ENCODE measurements at regions not wholly inside any gene's neighbourhood (a gene's known extent, or its start where the extent isn't known, plus 50 kb on each side); places are given as distances from the start of the nearest gene placed in this dataset.

- Mint-ChIP-seq H3K27ac (ENCODE audit: unreplicated experiment) (no peak overlapping the region), H3K4me1 (ENCODE audit: low read depth, unreplicated experiment) (peaks cover 5% of the 10 kb centered on the region), H3K9me3 (ENCODE audit: unreplicated experiment) (no peaks in the 10 kb centered on the region), H3K27me3 (ENCODE audit: low read depth, unreplicated experiment) (no peaks in the 10 kb centered on the region), H3K36me3 (ENCODE audit: low read depth, unreplicated experiment) (no peaks in the 10 kb centered on the region), H3K4me3 (ENCODE audit: unreplicated experiment) (no peak overlapping the region)
- no peak overlapping the region for H3K9ac ChIP-seq (ENCODE audit: low read length)
- no peaks in the 10 kb centered on the region for H3K79me2 ChIP-seq (ENCODE audit: insufficient read depth, low read length)
- H3K36me3 ChIP-seq (ENCODE audit: insufficient read depth, low read length), result no peaks in the 10 kb centered on the region
- no peak overlapping the region for H3K4me2 ChIP-seq (ENCODE audit: low read length)
- TF ChIP-seq, protein P1, sequence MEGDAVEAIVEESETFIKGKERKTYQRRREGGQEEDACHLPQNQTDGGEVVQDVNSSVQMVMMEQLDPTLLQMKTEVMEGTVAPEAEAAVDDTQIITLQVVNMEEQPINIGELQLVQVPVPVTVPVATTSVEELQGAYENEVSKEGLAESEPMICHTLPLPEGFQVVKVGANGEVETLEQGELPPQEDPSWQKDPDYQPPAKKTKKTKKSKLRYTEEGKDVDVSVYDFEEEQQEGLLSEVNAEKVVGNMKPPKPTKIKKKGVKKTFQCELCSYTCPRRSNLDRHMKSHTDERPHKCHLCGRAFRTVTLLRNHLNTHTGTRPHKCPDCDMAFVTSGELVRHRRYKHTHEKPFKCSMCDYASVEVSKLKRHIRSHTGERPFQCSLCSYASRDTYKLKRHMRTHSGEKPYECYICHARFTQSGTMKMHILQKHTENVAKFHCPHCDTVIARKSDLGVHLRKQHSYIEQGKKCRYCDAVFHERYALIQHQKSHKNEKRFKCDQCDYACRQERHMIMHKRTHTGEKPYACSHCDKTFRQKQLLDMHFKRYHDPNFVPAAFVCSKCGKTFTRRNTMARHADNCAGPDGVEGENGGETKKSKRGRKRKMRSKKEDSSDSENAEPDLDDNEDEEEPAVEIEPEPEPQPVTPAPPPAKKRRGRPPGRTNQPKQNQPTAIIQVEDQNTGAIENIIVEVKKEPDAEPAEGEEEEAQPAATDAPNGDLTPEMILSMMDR (IDR thresholded peaks at IDR 0.05; ENCODE audit: insufficient read depth, low read depth, low read length), result no peak
- no peak for TF ChIP-seq EZH2 (IDR thresholded peaks at IDR 0.05; ENCODE audit: insufficient read depth, low read length)
- H3K9me3 ChIP-seq (ENCODE audit: insufficient read depth, low read depth, low read length), result no peaks in the 10 kb centered on the region
- H2AFZ ChIP-seq (ENCODE audit: low read depth, low read length), result no peak overlapping the region
- FAIRE-seq (peak; percentile 47), DNase-seq (ENCODE audit: low read depth) (no peak)
- H4K20me1 ChIP-seq (ENCODE audit: insufficient read depth, low read length), result no peaks in the 10 kb centered on the region
- H3K27me3 ChIP-seq (ENCODE audit: insufficient read depth, low read length), result no peaks in the 10 kb centered on the region
- no peak overlapping the region for H3K4me3 ChIP-seq (ENCODE audit: insufficient read depth, low read depth, low read length)
- no peaks in the 10 kb centered on the region for H3K4me1 ChIP-seq (ENCODE audit: insufficient read depth, low read length)
- H3K27ac ChIP-seq (ENCODE audit: low read depth, low read length), result no peak overlapping the region
Measured at GRCh38 chr2:180927030-180927686, 53.2 kb upstream of the UBE2E3 start.

GRCh38 chr2:180925700-180926099 lies 54.7 kb upstream of the UBE2E3 start:
- Histone ChIP-seq H3K9ac (ENCODE audit: low read length) (no peak overlapping the region), H3K4me2 (ENCODE audit: low read length) (no peak overlapping the region), H3K79me2 (ENCODE audit: insufficient read depth, low read length) (no peaks in the 10 kb centered on the region), H3K36me3 (ENCODE audit: insufficient read depth, low read length) (no peaks in the 10 kb centered on the region), H2AFZ (ENCODE audit: low read depth, low read length) (no peak overlapping the region), H3K4me3 (ENCODE audit: insufficient read depth, low read depth, low read length) (no peak overlapping the region), H3K27me3 (ENCODE audit: insufficient read depth, low read length) (no peaks in the 10 kb centered on the region), H3K4me1 (ENCODE audit: insufficient read depth, low read length) (no peaks in the 10 kb centered on the region), H3K27ac (ENCODE audit: low read depth, low read length) (no peak overlapping the region), H3K9me3 (ENCODE audit: insufficient read depth, low read depth, low read length) (no peaks in the 10 kb centered on the region), H4K20me1 (ENCODE audit: insufficient read depth, low read length) (no peaks in the 10 kb centered on the region)
- no peak overlapping the region for H3K4me3 Mint-ChIP-seq (ENCODE audit: unreplicated experiment)
- H3K27me3 Mint-ChIP-seq (ENCODE audit: low read depth, unreplicated experiment), result no peaks in the 10 kb centered on the region
- FAIRE-seq (no peak), DNase-seq (ENCODE audit: low read depth) (no peak)
- no peaks in the 10 kb centered on the region for H3K36me3 Mint-ChIP-seq (ENCODE audit: low read depth, unreplicated experiment)
- TF ChIP-seq, protein P1 (IDR thresholded peaks at IDR 0.05; ENCODE audit: insufficient read depth, low read depth, low read length), result no peak
- no peak for TF ChIP-seq EZH2 (IDR thresholded peaks at IDR 0.05; ENCODE audit: insufficient read depth, low read length)
- H3K4me1 Mint-ChIP-seq (ENCODE audit: low read depth, unreplicated experiment), result peaks cover 5% of the 10 kb centered on the region
- no peak overlapping the region for H3K27ac Mint-ChIP-seq (ENCODE audit: unreplicated experiment)
- no peaks in the 10 kb centered on the region for H3K9me3 Mint-ChIP-seq (ENCODE audit: unreplicated experiment)

DNA sequence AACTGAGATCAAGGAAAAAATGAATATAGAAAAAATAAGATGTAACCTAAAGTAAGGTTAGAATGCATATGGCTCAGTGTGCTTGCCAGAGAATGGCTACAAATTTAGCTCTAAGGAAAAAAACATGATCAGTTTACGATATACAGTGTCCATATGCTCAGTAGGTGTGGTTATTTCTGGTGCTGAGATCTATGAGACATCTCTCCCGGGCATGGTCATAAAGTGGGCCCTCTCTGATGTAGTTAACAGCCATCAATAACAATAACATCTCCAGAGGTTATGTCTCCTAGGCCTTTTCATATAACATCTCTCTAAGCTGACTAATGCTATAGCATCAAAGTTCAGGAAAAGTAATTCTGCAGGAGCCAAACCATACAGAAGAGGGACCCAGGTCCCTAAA lies 56.3 kb upstream of the UBE2E3 start:
- no peaks in the 10 kb centered on the region for H3K36me3 ChIP-seq (ENCODE audit: insufficient read depth, low read length)
- no peaks in the 10 kb centered on the region for H3K27me3 ChIP-seq (ENCODE audit: insufficient read depth, low read length)
- no peak for TF ChIP-seq EZH2 (IDR thresholded peaks at IDR 0.05; ENCODE audit: insufficient read depth, low read length)
- TF ChIP-seq, protein P1 (IDR thresholded peaks at IDR 0.05; ENCODE audit: insufficient read depth, low read depth, low read length), result no peak
- H3K4me2 ChIP-seq (ENCODE audit: low read length), result no peak overlapping the region
- no peak overlapping the region for H3K4me3 ChIP-seq (ENCODE audit: insufficient read depth, low read depth, low read length)
- no peaks in the 10 kb centered on the region for H3K79me2 ChIP-seq (ENCODE audit: insufficient read depth, low read length)
- no peak for FAIRE-seq
- H3K27me3 Mint-ChIP-seq (ENCODE audit: low read depth, unreplicated experiment), result no peaks in the 10 kb centered on the region
- no peaks in the 10 kb centered on the region for H3K9me3 Mint-ChIP-seq (ENCODE audit: unreplicated experiment)
- no peak overlapping the region for H2AFZ ChIP-seq (ENCODE audit: low read depth, low read length)
- DNase-seq (ENCODE audit: low read depth), result no peak
- no peaks in the 10 kb centered on the region for H3K9me3 ChIP-seq (ENCODE audit: insufficient read depth, low read depth, low read length)
- no peak overlapping the region for H3K27ac ChIP-seq (ENCODE audit: low read depth, low read length)
- H3K4me1 Mint-ChIP-seq (ENCODE audit: low read depth, unreplicated experiment), result peaks cover 5% of the 10 kb centered on the region
- H3K4me1 ChIP-seq (ENCODE audit: insufficient read depth, low read length), result no peaks in the 10 kb centered on the region
- H3K27ac Mint-ChIP-seq (ENCODE audit: unreplicated experiment), result no peak overlapping the region
- no peaks in the 10 kb centered on the region for H4K20me1 ChIP-seq (ENCODE audit: insufficient read depth, low read length)
- H3K9ac ChIP-seq (ENCODE audit: low read length), result no peak overlapping the region
- H3K36me3 Mint-ChIP-seq (ENCODE audit: low read depth, unreplicated experiment), result no peaks in the 10 kb centered on the region
- H3K4me3 Mint-ChIP-seq (ENCODE audit: unreplicated experiment), result no peak overlapping the region

Data from astrocyte (in vitro differentiated cells and primary cell).